ENCODE measurements at regions not wholly inside any gene's neighbourhood (a gene's known extent, or its start where the extent isn't known, plus 50 kb on each side); places are given as distances from the start of the nearest gene placed in this dataset.

DNA sequence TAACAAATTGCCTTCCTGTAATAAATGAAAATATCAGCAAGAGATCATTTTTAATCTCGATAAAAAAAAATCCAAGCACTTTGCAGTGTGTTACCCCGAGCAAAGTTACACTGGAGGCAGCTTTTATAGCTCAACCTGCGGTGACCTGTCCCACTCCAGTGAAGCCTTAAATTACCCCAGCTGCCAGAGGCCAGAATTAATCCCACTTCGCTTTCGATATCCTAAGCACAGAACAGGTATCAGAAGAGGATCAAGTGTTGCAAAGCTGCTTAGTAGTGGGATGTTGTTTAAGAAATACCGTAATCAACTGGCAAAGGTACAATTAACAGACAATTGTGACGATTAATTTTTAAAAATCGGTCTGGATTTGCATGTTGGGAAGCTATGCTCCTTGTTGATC lies 314.0 kb downstream of the AGTPBP1 start:
- no peak for DNase-seq

GRCh38 chr9:85425153-85425611 lies 316.6 kb downstream of the AGTPBP1 start:
- DNase-seq: peak; percentile 83

DNA sequence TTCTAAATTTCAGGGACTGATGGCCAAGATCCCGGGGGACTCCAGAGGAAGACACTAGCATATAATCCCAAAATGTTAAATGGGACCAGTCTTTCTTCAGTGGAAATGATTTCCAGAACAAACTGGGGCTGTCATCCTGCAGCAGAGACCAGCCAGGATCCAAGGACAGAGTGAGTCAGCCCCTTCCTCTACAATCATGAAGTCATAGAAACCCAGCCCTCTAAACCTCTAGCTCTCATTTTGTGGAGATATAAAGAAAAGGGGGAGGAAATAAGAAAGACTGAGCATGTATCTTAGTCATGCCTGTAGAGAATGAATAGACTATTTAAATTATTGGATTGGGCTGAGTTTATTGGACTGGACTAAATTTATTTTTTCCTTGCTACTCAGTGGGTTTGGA lies 318.3 kb downstream of the AGTPBP1 start:
- DNase-seq: no peak

GRCh38 chr9:85421641-85422040 lies 320.1 kb downstream of the AGTPBP1 start:
- DNase-seq: no peak

DNA sequence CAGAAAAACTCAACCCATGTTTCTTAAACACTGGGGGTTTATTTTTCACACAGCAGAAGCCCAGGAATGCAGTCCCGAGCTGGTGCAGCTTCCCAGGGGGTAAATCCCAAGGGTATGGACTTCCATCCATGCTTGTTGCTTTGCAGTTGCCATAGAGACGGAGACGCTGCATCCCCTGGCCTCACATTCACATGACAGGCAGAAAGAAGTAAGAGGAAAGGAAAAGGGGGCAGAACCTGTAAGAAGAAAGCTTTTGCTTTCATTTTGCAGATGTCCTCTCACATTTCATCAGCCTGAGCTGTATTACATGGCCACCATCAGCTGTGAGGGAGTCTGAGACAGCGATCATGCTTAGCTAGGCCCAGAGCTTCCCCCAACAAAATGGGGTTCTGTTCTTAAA lies 321.0 kb downstream of the AGTPBP1 start:
- DNase-seq: no peak

GRCh38 chr9:85417674-85418073 lies 324.1 kb downstream of the AGTPBP1 start:
- no peak for DNase-seq

DNA sequence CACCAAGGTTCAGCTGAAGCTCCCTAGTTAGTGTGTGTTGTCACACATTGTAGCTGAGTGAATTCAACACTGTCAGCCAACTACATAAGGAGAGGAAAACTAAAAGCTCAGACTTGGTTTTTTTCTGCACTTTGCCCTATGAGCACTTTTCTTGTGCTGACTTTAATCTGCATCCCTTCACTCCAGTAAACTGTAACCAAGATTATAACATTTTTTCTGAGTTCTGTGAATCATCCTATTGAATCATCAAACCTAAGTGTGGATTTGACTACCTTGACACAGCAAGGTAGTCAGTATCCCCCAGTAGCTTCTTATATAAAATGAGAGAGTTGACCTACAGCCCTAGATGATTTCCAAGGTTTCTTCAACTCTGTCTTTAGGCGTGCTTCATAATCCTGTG lies 325.0 kb downstream of the AGTPBP1 start:
- no peak for DNase-seq

- DNase-seq: no peak
These were observed 327.4 kb downstream of the AGTPBP1 start for GRCh38 chr9:85414390-85414789.

- DNase-seq: no peak
These were observed 333.3 kb downstream of the AGTPBP1 start for GRCh38 chr9:85408494-85408893.

- DNase-seq: no peak
These were observed 336.2 kb downstream of the AGTPBP1 start for GRCh38 chr9:85405566-85405950.

- DNase-seq: no peak
These were observed 336.7 kb downstream of the AGTPBP1 start for GRCh38 chr9:85404911-85405565.

- no peak for DNase-seq
These were observed 339.2 kb downstream of the AGTPBP1 start for GRCh38 chr9:85402551-85402950.

GRCh38 chr9:85401998-85402397 lies 339.8 kb downstream of the AGTPBP1 start:
- DNase-seq: no peak

GRCh38 chr9:85397005-85397404 lies 344.7 kb downstream of the AGTPBP1 start:
- no peak for DNase-seq

DNA sequence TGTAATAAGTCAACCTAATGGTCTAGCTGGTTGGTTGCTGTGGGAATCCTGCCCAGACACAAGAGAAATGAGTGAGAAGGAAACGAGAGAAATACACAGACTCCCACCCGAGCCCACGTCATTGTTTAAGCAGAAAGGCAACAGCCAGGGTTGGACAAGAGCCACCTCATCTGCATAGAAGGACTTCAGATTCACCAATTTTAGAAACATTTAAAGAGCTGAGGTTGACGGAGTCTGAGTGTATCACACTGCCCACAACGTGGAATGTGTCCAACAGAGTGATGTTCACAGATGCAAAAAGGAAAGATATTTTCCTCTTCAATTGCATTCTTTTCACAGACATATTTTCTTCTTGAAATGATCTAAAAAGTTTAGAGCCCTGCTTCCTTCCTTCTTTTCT lies 349.5 kb downstream of the AGTPBP1 start:
- no peak for DNase-seq

- DNase-seq: no peak
These were observed 363.9 kb downstream of the AGTPBP1 start for GRCh38 chr9:85377731-85378289.

GRCh38 chr9:85368781-85369180 lies 373.0 kb downstream of the AGTPBP1 start:
- no peak for DNase-seq

DNA sequence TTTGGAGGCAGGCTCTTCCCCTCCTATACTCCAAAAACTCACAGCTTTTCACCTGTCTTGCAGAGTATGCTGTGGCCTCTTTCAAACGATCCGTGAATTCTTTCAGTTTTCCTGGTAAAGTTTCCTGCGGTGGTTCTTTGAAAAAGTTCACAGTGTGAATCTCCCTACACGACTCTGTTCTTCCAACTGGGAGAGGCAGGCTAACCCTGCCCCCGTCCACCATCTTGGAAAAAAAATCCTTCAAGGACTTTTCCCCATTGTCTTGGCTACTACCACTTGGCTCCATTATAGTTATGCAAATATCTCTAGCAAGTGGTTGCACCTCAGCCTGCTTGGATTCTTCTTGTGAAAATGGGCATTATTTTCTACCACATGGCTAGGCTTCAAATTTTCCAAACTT lies 382.6 kb downstream of the AGTPBP1 start:
- no peak for DNase-seq

DNA sequence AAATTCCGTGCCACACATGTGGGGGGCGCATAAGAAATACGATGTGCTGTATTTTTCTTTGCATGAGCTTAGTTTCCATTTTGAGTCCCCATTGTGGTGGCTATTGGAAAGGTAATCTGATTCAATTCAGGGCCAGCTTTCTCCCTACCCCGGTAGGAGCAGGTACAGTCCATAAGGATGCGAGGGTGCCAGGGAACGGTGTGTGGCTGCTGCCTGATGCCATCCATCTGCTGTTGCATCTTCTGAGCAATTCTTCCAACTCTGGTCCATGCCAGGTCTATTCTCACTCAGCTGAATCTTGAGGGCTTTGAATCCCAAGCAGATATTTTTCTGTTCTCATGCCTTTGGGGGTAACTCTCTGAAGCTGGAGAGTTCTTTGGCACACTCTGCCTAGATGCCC lies 392.7 kb downstream of the AGTPBP1 start:
- DNase-seq: no peak

- no peak for DNase-seq
These were observed 394.2 kb downstream of the AGTPBP1 start for GRCh38 chr9:85347541-85347940.

DNA sequence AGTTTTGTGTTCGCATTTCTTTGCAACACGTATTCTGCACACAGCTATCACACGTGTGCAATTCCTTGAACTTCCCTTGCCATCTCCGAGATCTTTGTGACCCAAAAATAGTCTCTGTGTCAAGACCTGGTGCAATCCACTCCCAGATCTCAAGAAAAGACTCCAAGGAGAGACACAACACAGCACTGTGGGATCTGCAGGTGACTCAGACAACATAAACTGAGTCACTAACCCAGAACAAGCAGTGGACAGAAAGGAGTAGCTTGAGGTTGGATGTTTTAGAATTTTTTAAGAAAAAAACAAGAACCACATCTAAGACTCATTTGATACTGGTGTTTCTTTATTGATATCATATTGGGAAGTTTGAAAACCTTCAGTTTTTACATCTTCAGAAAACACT lies 396.9 kb downstream of the AGTPBP1 start:
- no peak for DNase-seq

DNA sequence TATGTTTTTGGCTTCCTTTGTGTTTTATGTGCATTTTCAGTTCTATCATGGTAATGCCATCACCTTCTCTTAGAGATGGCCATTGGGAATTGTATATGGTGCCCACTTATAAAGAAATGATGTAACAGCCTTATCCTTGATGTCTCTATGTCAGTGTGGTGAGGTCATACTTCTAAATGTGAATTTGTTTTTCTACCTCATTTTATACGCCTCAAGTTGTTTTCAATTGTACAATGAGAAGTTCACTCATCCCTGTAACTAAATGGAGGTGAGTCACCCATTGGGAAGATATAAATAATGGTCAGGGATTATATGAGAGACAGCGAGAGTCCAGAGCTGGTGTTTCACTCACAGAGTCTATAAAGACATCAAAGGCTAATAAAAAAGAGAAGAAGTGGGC lies 402.4 kb downstream of the AGTPBP1 start:
- no peak for DNase-seq

- no peak for DNase-seq
These were observed 407.5 kb downstream of the AGTPBP1 start for GRCh38 chr9:85334228-85334627.

GRCh38 chr9:85332487-85332886 lies 409.3 kb downstream of the AGTPBP1 start:
- DNase-seq: no peak

DNA sequence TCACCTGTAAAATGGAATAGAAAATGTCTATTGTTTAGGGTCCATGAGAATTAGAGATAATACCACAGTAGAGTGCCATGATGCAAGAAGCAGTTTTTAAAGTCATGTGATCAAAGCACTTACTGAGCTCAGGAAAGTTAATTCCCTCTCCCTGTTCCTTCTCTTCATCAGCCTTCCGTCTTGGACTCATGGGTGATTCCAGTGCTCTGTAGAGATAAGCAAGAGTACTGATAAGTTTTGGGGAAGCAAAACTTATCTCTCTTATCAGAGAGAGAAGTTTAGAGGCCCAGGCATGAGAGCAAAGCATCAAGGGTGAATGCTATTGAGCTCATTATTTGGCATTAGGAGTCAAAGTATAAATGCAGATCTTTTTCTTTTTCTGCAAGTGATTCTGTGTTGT lies 410.1 kb downstream of the AGTPBP1 start:
- DNase-seq: no peak

All from stimulated activated CD8-positive, alpha-beta memory T cell treated with anti-CD3 and anti-CD28 coated beads, Interleukin-4, amount 100 ng/mL, for 48 hours (primary cell).